ENCODE measurements at regions not wholly inside any gene's neighbourhood (a gene's known extent, or its start where the extent isn't known, plus 50 kb on each side); places are given as distances from the start of the nearest gene placed in this dataset.

- TF ChIP-seq SALL2 (tag by site-specific recombination; IDR thresholded peaks at IDR 0.05; ENCODE audit: borderline replicate concordance) (no peak), CTCF (tag by site-specific recombination; IDR thresholded peaks at IDR 0.05) (no peak), ZNF510 (tag by site-specific recombination; IDR thresholded peaks at IDR 0.05; ENCODE audit: insufficient replicate concordance) (no peak), ZNF214 (tag by site-specific recombination; IDR thresholded peaks at IDR 0.05; ENCODE audit: borderline replicate concordance) (no peak)
Measured at GRCh38 chr2:221229099-221229498, 343.0 kb downstream of the EPHA4 start.
